B cell (primary cell): ENCODE measurements at regions not wholly inside any gene's neighbourhood (a gene's known extent, or its start where the extent isn't known, plus 50 kb on each side); places are given as distances from the start of the nearest gene placed in this dataset.

Experiments used
- ATAC-seq: fragments of 200-7000 bp; cut with Tn5 transposase; one replicate; pipeline ENCODE4 v1.10.0; 2021; ENCODE audit warnings: low read depth, mild to moderate bottlenecking, moderate number of reproducible peaks, moderate library complexity
- CTCF ChIA-PET: fragments of 350-600 bp; sonication (Branson Sonifier 250); formaldehyde crosslinking; loops from one replicate; lab custom pipeline; 2021; ENCODE audit warnings: antibody characterized with exemption, inconsistent platforms; lab: Charles Lee
- POLR2A ChIA-PET: fragments of 350-600 bp; sonication (Branson Sonifier 250); formaldehyde crosslinking; loops from one replicate; lab custom pipeline; 2021; ENCODE audit warnings: antibody characterized with exemption; lab: Charles Lee
- DNase-seq: peaks from one replicate; pipeline ENCODE4 v3.0.0; 2013
- H2AFZ ChIP-seq: 2 replicates; pipeline ENCODE4 v1.6.1; 2012; ENCODE audit warnings: mild to moderate bottlenecking, low read depth, low read length; ENCODE audit not compliant: insufficient read depth, poor library complexity, severe bottlenecking
- H3K27ac ChIP-seq, 2 donors: 1 replicate in 1 of 2; 2 replicates in 1 of 2; pipeline ENCODE4 v1.5.1; 2012 to 2013; ENCODE audit warnings: low read length in 2 of 2, mild to moderate bottlenecking in 2 of 2, moderate library complexity in 1 of 2
- H3K27me3 ChIP-seq, 4 experiments: fragments of 200-600 bp in 1 of 4; sonication (generic) in 1 of 4; replicated peaks in 1 of 4; 1 replicate in 2 of 4; 2 replicates in 2 of 4; pipeline versions ENCODE4 v1.6.1 to v1.7.0; 2013 to 2016; ENCODE audit warnings: low read length in 3 of 4, mild to moderate bottlenecking in 2 of 4, mixed read lengths in 1 of 4, moderate library complexity in 1 of 4; ENCODE audit not compliant: insufficient read depth in 4 of 4, control insufficient read depth in 3 of 4; ENCODE audit errors: control extremely low read depth in 1 of 4
- H3K36me3 ChIP-seq, 2 experiments: replicated peaks in 1 of 2; 1 replicate in 1 of 2; 2 replicates in 1 of 2; pipeline versions ENCODE4 v1.6.1 to v1.7.1; 2013; ENCODE audit warnings: low read length in 1 of 2; ENCODE audit not compliant: insufficient read depth in 2 of 2, control insufficient read depth in 1 of 2; ENCODE audit errors: control extremely low read depth in 1 of 2, extremely low read depth in 1 of 2
- H3K4me1 ChIP-seq, 2 donors: fragments of 200-600 bp in 1 of 2; sonication (generic) in 1 of 2; 1 replicate in 1 of 2; 2 replicates in 1 of 2; pipeline versions ENCODE4 v1.5.1 to v1.6.1; 2013 to 2017; ENCODE audit warnings: low read length in 2 of 2; ENCODE audit not compliant: control insufficient read depth in 2 of 2, insufficient read depth in 2 of 2
- H3K4me2 ChIP-seq: replicated peaks from 2 replicates; pipeline ENCODE3; 2012; ENCODE audit warnings: mild to moderate bottlenecking, low read depth, low read length; ENCODE audit not compliant: poor library complexity, severe bottlenecking
- H3K4me3 ChIP-seq, 5 experiments: fragments of 200-600 bp in 1 of 5; sonication (generic) in 1 of 5; 1 replicate in 3 of 5; 2 replicates in 2 of 5; pipeline versions ENCODE4 v1.5.1 to v1.7.0; 2011 to 2016; ENCODE audit warnings: low read length in 4 of 5, mild to moderate bottlenecking in 4 of 5, low read depth in 2 of 5, control low read depth in 1 of 5, moderate library complexity in 1 of 5; ENCODE audit not compliant: insufficient read depth in 1 of 5; ENCODE audit errors: control extremely low read depth in 1 of 5, extremely low read depth in 1 of 5
- H3K79me2 ChIP-seq: fragments of 200-600 bp; sonication (generic); one replicate; pipeline ENCODE4 v1.6.0; 2016; ENCODE audit warnings: low read length; ENCODE audit not compliant: control insufficient read depth, insufficient read depth
- H3K9ac ChIP-seq: fragments of 200-600 bp; sonication (generic); 2 replicates; pipeline ENCODE4 v1.6.1; 2017; ENCODE audit warnings: mild to moderate bottlenecking, low read length, moderate library complexity
- H3K9me3 ChIP-seq, 3 donors: one replicate each; pipeline versions ENCODE4 v1.6.1 to v1.7.1; 2013; ENCODE audit warnings: low read length in 2 of 3; ENCODE audit not compliant: control insufficient read depth in 2 of 3, insufficient read depth in 1 of 3; ENCODE audit errors: control extremely low read depth in 1 of 3
- H4K20me1 ChIP-seq: 2 replicates; pipeline ENCODE4 v1.6.0; 2012; ENCODE audit warnings: mild to moderate bottlenecking, low read length; ENCODE audit not compliant: insufficient read depth, control insufficient read depth, poor library complexity, severe bottlenecking
- H3K27ac Mint-ChIP-seq: one replicate; pipeline ENCODE4 v1.8.0; 2021; ENCODE audit warnings: mixed read lengths
- H3K27me3 Mint-ChIP-seq: one replicate; pipeline ENCODE4 v1.8.0; 2021; ENCODE audit warnings: mixed read lengths
- H3K4me1 Mint-ChIP-seq: one replicate; pipeline ENCODE4 v1.8.0; 2021; ENCODE audit warnings: mixed read lengths
- H3K4me3 Mint-ChIP-seq: one replicate; pipeline ENCODE4 v1.8.0; 2021; ENCODE audit warnings: mixed read lengths
- H3K9me3 Mint-ChIP-seq: one replicate; pipeline ENCODE4 v1.8.0; 2022; ENCODE audit warnings: mixed read lengths; ENCODE audit not compliant: insufficient read depth
- EZH2 ChIP-seq: IDR thresholded peaks from 2 replicates; pipeline ENCODE4 v1.6.1; 2012; ENCODE audit warnings: borderline replicate concordance, low read depth, mild to moderate bottlenecking, moderate library complexity, low read length; ENCODE audit not compliant: insufficient read depth, poor library complexity, severe bottlenecking
- WGBS: methylation state at CpG from one replicate; pipeline ENCODE4 v1.1.5; 2013; ENCODE audit warnings: missing lambda C conversion rate; ENCODE audit not compliant: insufficient coverage; 5-methylcytosine and 5-hydroxymethylcytosine counted together
- intact Hi-C: fragments of 100-400 bp; cut with micrococcal nuclease; formaldehyde crosslinking; loops from one replicate; pipeline ENCODE4 v1.10.0; 2022
- TF ChIP-seq, protein P1 (sequence below): fragments of 200-600 bp; IDR thresholded peaks from one replicate; pipeline ENCODE4 v1.8.0; 2022; ENCODE audit warnings: antibody characterized with exemption, mild to moderate bottlenecking

DNA sequence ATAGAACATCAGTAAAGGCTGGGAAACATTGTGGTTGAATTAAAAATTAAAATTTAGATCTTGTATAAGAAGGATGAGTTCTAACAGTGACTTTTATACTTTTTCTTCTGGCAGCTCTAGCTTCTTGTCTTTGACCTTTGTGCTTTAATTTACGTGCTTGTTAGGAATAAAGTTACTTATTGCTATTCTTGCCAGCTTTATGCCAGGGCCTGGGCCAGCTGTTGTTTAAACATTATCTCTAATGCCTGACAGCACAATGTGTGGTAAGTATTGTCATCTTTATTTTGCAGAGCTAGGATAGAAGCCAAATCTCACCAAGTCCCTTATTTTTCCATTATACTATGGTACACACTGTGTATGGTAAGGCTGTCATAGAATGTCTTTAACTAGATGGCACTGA, 766.7 kb upstream of the GOLIM4 start:
- no peaks in the 10 kb centered on the region for H3K9me3 Mint-ChIP-seq
- no peak overlapping the region for H3K9ac ChIP-seq
- no peaks in the 10 kb centered on the region for H3K4me1 Mint-ChIP-seq
- 60% methylated on average over 1 of the region's 1 CpG for WGBS
- H3K27me3 Mint-ChIP-seq = peaks cover 4% of the 10 kb centered on the region
- no peak for TF ChIP-seq EZH2
- TF ChIP-seq, protein P1, sequence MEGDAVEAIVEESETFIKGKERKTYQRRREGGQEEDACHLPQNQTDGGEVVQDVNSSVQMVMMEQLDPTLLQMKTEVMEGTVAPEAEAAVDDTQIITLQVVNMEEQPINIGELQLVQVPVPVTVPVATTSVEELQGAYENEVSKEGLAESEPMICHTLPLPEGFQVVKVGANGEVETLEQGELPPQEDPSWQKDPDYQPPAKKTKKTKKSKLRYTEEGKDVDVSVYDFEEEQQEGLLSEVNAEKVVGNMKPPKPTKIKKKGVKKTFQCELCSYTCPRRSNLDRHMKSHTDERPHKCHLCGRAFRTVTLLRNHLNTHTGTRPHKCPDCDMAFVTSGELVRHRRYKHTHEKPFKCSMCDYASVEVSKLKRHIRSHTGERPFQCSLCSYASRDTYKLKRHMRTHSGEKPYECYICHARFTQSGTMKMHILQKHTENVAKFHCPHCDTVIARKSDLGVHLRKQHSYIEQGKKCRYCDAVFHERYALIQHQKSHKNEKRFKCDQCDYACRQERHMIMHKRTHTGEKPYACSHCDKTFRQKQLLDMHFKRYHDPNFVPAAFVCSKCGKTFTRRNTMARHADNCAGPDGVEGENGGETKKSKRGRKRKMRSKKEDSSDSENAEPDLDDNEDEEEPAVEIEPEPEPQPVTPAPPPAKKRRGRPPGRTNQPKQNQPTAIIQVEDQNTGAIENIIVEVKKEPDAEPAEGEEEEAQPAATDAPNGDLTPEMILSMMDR = no peak
- ATAC-seq (no peak), DNase-seq (no peak)
- intact Hi-C loops = no loop called here
- no peaks in the 10 kb centered on the region for H3K27me3 ChIP-seq
- no peak overlapping the region for H2AFZ ChIP-seq
- ChIA-PET POLR2A (no interaction called here), CTCF (interaction anchor here (1.4 to 1.5 kb wide), 2 partner anchors 9 to 806 kb away, joined by 3 to 4 read pairs; no protein-coding TSS in a partner anchor)
- H4K20me1 ChIP-seq = no peaks in the 10 kb centered on the region
- H3K9me3 ChIP-seq = no peaks in the 10 kb centered on the region
- no peak overlapping the region for H3K27ac ChIP-seq
- H3K4me3 ChIP-seq = no peak overlapping the region
- H3K4me3 Mint-ChIP-seq = no peak overlapping the region
- H3K4me2 ChIP-seq = no peak overlapping the region
- H3K27ac Mint-ChIP-seq = no peak overlapping the region
- H3K4me1 ChIP-seq = no peaks in the 10 kb centered on the region
- no peaks in the 10 kb centered on the region for H3K36me3 ChIP-seq
- no peaks in the 10 kb centered on the region for H3K79me2 ChIP-seq

DNA sequence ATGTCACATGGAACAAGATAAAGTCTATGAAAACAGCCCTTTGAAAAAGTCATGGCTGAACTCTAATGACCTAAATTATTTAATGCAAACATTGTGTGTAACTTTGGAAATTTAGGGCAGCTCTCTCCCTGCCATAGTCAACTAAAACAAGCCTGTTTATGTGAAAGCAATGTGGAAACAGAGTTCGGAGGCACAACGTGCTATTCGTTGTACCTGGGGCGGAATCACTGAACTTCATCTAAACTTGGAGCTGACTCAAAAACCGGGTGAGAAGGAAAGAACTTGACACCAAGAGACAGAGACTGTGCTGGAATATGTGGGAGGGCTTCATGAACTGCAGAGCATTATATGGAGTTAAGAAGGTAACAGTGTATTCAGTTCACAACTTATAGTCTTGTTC, 764.9 kb upstream of the GOLIM4 start:
- Histone ChIP-seq H3K36me3 (no peaks in the 10 kb centered on the region), H3K79me2 (no peaks in the 10 kb centered on the region), H3K27ac (no peak overlapping the region), H3K4me3 (no peak overlapping the region), H3K4me1 (no peaks in the 10 kb centered on the region), H2AFZ (no peak overlapping the region), H4K20me1 (no peaks in the 10 kb centered on the region), H3K4me2 (no peak overlapping the region), H3K9me3 (no peaks in the 10 kb centered on the region), H3K27me3 (no peaks in the 10 kb centered on the region), H3K9ac (no peak overlapping the region)
- POLR2A ChIA-PET = no interaction called here
- peaks cover 6% of the 10 kb centered on the region for H3K9me3 Mint-ChIP-seq
- no peak for ATAC-seq
- 100% methylated on average over 4 of the region's 5 CpGs for WGBS
- TF ChIP-seq EZH2 = no peak
- TF ChIP-seq, protein P1 = no peak
- no peak overlapping the region for H3K4me3 Mint-ChIP-seq
- CTCF ChIA-PET = no interaction called here
- H3K27ac Mint-ChIP-seq = no peak overlapping the region
- no peak for DNase-seq
- no peaks in the 10 kb centered on the region for H3K4me1 Mint-ChIP-seq
- peaks cover 4% of the 10 kb centered on the region for H3K27me3 Mint-ChIP-seq
- intact Hi-C loops = no loop called here
